Activated naive CD4-positive, alpha-beta T cell treated with anti-CD3 and anti-CD28 coated beads, Interleukin-2, amount 50 U/mL, for 72 hours (primary cell): ENCODE measurements at regions not wholly inside any gene's neighbourhood (a gene's known extent, or its start where the extent isn't known, plus 50 kb on each side); places are given as distances from the start of the nearest gene placed in this dataset.
"Not testable (repeated sequence)": the region's sequence is repeated elsewhere in the genome, so short reads cannot be mapped to it uniquely, and the experiment has no call there.

Experiments
- ATAC-seq, 2 donors: fragments of 150-1000 bp; cut with Tn5 transposase; 2 replicates each; pipeline ENCODE4 v1.10.0; 2021; ENCODE audit warnings: mild to moderate bottlenecking in 2 of 2, moderate library complexity in 2 of 2
- DNase-seq, 2 donors: peaks; one replicate each; pipeline ENCODE4 v3.0.0; 2021 to 2022; ENCODE audit warnings: low spot score in 2 of 2
- H3K27ac Mint-ChIP-seq, 2 donors: one replicate each; pipeline ENCODE4 v1.8.0; 2022; ENCODE audit warnings: mild to moderate bottlenecking in 2 of 2, mixed read lengths in 2 of 2
- H3K36me3 Mint-ChIP-seq, 2 donors: one replicate each; pipeline ENCODE4 v1.8.0; 2022; ENCODE audit warnings: mixed read lengths in 2 of 2
- H3K9me3 Mint-ChIP-seq, 2 donors: one replicate each; pipeline ENCODE4 v1.8.0; 2022; ENCODE audit warnings: mixed read lengths in 2 of 2

DNA sequence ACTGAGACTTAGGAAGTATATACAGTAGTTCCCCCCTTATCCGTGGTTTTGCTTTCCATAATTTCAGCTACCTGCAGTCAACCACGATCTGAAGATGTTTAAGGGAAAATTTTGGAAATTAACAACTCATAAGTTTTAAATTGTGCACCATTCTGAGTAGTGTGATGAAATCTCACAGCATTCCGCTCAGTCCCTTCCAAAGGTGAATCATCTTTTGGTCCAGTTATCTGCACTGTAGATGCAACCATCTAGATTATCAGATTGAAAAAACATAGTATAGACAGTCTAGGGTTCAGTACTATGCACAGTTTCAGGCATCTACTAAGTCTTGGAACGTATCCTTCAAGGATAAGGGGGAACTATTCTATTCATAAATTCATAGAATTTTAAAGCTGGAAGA, 109.0 kb downstream of the ANXA3 start:
- Mint-ChIP-seq H3K27ac (no peak overlapping the region), H3K36me3 (no peaks in the 10 kb centered on the region), H3K9me3 (peaks cover 0 to 4% of the 10 kb centered on the region in 2 donors)
- DNase-seq (no peak), ATAC-seq (no peak)

DNA sequence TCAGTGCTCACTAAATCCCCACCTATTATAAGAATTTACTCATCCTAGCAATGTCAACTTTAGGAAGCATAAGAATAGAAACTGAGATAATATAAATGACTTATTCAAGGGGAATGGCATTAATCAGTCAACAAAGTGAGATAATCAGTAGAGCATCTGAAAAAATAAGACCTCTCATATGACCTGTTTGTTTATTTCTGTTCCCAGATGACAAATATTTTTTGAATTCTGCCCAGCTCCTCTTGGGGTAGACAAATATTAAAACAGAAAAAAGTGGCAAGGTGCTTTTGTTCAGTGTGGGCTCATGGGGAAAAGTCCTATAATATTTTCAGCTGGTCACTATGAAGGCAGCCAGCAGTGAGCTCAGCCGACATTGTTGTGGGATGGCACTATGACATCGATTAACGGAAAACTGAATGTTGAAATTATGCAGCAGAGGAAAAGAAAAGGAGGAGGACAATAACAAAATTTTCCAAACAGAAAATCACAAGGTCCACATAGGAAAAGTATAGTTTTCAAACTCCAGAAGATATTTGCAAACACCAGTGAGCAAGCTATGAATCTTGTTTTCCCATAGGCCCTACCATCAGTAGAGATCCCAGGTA, 109.6 kb downstream of the ANXA3 start:
- Mint-ChIP-seq H3K27ac (no peak overlapping the region), H3K36me3 (no peaks in the 10 kb centered on the region), H3K9me3 (peaks cover 0 to 4% of the 10 kb centered on the region in 2 donors)
- DNase-seq = no peak
- ATAC-seq = no peak

DNA sequence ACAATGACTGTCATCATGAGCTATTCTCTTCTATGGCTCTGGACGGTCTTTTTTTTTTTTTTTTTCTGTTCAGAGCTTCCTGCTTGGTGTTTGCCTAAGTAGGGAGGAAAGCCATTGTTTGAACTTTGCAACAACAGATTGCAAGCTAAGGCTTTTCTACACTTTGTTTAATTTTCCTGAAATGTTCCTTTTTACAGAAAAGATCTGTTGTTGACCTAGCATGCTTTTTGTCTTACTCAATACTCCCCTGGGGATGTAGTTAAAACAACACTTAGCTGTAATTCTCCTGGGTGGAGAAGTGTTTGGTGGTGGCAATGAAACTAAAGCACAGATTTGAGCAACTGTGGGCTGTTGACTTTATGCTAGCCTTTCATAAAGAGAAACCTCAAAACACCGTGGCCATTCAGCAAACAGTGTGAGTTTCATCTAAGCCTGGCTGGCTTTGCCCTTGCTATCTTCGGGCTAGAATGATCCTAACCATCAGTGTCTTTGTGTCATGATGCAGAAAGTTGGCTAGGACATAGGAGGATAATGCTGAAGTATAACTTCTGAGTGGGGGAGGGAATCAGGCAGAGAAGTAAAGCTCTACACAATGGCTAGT, 110.5 kb downstream of the ANXA3 start:
- H3K36me3 Mint-ChIP-seq = no peaks in the 10 kb centered on the region
- H3K27ac Mint-ChIP-seq = no peak overlapping the region
- DNase-seq (no peak), ATAC-seq (peak in 1 of 2 donors; percentile 46)
- peaks cover 0 to 4% of the 10 kb centered on the region in 2 donors for H3K9me3 Mint-ChIP-seq

DNA sequence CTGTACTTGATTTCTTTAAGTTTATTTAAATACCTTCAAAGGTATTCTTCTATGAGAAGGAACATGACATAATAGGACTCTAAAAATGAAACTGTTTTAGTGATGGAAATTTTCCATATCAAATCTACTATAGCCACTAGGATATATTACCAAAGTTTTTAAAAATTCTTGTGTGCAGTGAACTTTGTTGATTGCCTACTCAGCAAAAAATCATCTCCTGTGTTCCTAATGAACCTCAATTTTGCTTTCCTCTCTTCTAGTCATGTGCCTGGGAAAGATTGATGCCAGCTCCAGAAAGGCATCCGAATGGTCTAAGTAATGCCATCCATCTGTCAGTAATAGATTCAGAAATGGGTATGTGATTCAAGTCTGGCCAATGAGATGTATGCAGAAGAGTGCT, 111.1 kb downstream of the ANXA3 start:
- ATAC-seq (no peak), DNase-seq (no peak)
- Mint-ChIP-seq H3K36me3 (no peaks in the 10 kb centered on the region), H3K27ac (no peak overlapping the region), H3K9me3 (peaks cover 0 to 4% of the 10 kb centered on the region in 2 donors)

DNA sequence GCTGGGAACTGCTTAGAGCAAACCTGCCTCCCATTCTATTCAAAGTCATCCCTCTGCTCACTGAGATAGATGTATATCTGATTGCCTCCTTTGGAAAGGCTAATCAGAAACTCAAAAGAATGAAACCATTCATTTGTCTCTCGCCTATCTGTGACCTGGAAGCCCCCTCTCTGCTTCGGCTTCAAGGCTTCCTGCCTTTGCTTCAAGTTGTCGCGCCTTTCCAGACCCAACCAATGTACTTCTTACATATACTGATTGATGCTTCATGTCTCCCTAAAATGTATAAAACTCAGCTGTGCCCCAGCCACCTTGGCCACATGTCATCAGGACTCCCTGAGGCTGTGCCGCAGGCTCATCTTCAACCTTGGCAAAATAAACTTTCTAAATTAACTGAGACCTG, 111.9 kb upstream of the BMP2K start:
- H3K36me3 Mint-ChIP-seq, DNase-seq, ATAC-seq, H3K27ac Mint-ChIP-seq, H3K9me3 Mint-ChIP-seq: not testable (repeated sequence)

DNA sequence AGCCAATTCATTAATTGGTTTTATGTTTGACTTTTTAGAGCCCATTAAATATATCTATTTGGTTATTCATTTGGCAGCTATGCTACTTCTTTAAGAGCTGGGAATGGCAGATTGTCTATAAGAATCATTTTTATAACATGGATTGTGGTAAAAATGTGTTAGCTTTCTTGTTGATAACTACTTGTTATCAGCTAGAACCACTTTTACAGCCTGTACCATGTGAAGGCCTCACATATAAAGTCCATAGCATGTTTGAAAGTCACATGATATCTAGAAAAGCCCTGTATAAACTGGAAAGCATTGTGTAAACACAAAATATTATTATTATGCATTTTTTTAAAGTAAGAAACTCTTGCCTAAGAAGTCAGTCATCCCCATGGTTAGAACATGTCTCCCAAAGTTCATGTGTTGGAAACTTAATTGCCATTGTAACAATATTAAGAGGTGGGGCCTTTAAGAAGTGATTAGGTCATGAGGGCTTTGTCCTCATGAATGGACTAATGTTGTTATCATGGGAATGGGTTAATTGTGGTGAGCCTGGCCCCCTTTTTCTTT, 110.9 kb upstream of the BMP2K start:
- DNase-seq (no peak), ATAC-seq (no peak)
- Mint-ChIP-seq H3K9me3 (peaks cover 3 to 4% of the 10 kb centered on the region in 2 donors), H3K36me3 (no peaks in the 10 kb centered on the region), H3K27ac (peak overlapping the region in 1 of 2 donors; percentile 15)

DNA sequence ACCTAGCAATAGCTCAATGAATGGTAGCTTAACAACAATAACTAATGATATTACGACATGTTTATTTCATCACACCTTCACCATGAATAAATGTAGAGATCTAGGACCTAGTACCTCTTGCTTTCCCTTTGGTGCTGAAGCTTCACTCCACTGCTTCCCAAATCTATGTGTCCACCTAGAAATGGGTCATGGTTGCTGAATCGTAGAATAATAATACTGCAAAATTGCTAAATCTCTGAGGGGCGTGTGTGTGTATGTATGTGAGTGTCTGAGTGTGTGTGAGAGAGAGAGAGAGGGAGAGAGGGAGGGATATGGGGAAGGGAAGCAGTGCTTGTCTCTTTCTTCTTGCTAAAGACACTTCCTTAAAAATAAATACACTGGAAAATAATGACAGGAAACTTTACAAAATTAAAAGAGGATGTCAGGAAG, 109.3 kb upstream of the BMP2K start:
- Mint-ChIP-seq H3K9me3 (peaks cover 3 to 4% of the 10 kb centered on the region in 2 donors), H3K36me3 (no peaks in the 10 kb centered on the region), H3K27ac (no peak overlapping the region)
- DNase-seq (no peak), ATAC-seq (no peak)

DNA sequence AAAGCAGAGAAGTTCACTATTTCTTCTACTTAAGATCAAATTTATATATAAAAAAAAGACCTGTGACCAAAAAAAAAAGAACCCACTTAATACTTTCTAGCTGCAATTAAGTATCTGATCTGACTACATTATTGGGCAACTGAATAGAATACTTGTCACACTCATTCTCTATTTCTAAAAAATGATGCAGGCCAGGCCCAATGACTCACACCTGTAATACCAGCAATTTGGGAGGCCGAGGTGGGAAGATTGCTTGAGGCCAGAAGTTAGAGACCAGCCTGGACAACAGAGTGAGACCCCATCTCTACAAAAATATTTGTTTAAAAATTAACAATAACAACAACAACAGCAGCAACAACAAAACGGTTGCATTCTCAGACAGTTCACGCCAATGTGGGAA, 108.8 kb upstream of the BMP2K start:
- peak overlapping the region in 1 of 2 donors; percentile 85 for H3K27ac Mint-ChIP-seq
- H3K9me3 Mint-ChIP-seq = peaks cover 3 to 4% of the 10 kb centered on the region in 2 donors
- DNase-seq (no peak), ATAC-seq (peak; percentile 37 to 58)
- H3K36me3 Mint-ChIP-seq = no peaks in the 10 kb centered on the region

DNA sequence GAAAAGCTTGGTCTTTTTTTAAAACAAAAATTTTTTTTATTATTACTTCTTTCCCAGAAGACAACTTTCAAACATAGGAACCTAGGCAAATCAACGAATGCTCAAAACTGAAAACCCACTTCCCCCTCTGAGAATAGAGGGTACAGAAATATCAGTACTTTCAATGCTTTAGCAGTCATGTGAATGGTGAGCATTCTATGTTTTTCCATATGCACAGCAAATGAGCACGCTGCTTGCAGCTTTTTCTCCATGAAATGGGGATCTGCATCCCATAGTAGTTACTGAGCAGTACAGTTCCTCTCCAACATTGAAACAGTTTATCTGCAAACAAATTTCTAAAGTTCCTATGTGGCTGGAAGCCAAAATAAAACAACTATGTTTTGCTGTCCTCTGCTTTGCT, 108.4 kb upstream of the BMP2K start:
- Mint-ChIP-seq H3K27ac (no peak overlapping the region), H3K9me3 (peaks cover 3 to 4% of the 10 kb centered on the region in 2 donors), H3K36me3 (no peaks in the 10 kb centered on the region)
- DNase-seq (no peak), ATAC-seq (peak; percentile 29 to 86)

DNA sequence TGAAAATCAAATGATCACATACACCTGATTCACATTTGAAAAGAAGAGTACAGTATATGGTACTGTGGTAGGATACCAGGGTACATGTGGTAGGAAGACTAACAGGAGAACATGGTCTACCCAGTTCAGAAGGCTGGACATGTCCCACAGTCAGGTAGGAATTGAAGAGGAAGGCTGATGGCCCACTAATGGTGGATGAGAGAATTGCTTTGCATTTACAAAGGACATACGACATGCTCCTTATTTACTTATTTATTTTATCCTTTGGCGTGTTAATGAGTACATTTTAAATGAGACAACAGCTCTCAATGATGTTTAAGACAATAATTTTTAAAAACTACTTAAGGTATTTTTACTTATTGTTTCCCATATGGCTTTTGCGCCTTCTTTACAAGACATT, 106.7 kb upstream of the BMP2K start:
- Mint-ChIP-seq H3K36me3 (no peaks in the 10 kb centered on the region), H3K9me3 (peaks cover 0 to 3% of the 10 kb centered on the region in 2 donors), H3K27ac (no peak overlapping the region)
- DNase-seq (no peak), ATAC-seq (no peak)

DNA sequence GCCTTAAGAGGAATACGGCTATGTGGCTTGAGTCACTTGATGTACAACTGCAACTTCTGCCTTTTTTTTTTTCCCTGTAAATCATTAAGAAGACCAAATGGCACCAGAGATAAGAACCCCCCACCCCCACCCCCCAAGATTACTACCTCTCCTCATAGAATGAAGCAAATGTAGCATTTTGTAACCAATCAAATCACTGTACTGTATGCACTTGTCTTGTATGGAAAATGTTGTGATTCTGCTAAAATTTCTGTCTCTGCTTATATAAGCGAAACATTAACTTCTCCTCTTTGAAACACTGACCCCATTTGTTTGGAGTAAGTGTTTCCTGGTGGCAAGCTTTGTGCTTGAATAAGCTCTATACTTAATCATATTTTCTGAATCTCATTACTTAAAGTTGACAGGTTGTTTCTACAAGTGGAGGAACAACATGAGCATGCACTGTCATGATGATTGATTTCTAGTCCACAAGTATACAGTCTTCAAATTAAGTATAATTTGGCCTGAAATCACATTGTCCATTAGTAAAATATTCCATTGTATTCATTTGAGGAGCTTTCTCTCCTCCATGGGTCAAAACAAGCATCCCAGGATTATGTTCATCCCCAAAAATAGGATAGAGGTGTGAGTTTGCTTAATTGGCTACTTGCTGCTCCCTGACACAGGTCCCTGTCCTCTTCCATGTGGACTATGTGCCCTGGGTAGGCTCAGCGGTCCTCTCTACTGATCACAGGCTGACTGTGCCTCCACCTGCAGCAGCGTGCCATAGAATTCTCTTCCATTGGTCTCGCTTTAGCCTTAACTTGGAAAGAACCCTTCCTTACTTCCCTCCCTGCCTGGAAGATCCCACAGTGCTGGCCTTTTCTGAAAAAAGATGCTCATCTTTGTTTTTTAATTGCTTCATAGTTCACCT, 104.0 kb upstream of the BMP2K start:
- H3K27ac Mint-ChIP-seq = no peak overlapping the region
- peaks cover 5 to 7% of the 10 kb centered on the region in 2 donors for H3K9me3 Mint-ChIP-seq
- peaks cover 0 to 7% of the 10 kb centered on the region in 2 donors for H3K36me3 Mint-ChIP-seq
- DNase-seq = no peak
- no peak for ATAC-seq

DNA sequence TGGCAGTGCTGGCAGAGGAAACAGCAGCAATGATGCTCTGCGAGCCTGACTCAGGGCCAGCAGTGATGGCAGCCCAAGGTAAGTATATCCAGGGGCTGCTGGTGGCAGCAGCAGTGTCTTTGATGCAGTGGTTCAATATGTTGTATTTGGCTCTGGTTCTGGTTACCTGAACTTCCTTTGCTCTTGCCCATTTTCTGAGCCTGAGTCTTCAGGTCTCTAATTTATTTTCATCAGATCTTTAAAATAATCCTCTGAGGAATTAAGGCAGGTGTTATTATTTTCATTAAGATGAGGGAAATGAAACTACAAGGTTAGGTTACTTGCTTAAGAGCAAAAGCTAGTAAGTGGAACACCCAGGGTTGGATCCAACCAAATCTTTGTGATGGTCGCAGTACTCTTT, 102.8 kb upstream of the BMP2K start:
- Mint-ChIP-seq H3K9me3 (peaks cover 5 to 7% of the 10 kb centered on the region in 2 donors), H3K27ac (no peak overlapping the region)
- ATAC-seq = no peak

DNA sequence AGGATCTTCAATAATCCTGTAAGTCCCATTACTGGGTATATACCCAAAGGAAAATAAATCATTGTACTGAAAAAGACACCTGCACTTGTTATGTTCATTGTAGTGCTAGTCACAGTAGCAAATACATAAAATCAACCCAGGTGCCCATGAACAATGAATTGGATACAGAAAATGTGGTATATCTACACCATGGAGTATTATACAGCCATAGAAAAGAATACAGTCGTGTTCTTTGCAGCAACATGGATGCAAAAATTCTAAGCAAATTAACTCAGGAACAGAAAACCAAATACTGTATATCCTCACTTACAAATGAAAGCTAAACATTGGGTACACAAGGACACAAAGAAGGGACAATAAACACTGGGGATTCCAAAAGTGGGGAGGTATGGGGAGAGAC, 100.8 kb upstream of the BMP2K start:
- ATAC-seq (no peak), DNase-seq (no peak)
- H3K9me3 Mint-ChIP-seq = peaks cover 4 to 5% of the 10 kb centered on the region in 2 donors

More for the DNA sequence above, 102.8 kb upstream of the BMP2K start:
- DNase-seq = no peak
- peaks cover 0 to 7% of the 10 kb centered on the region in 2 donors for H3K36me3 Mint-ChIP-seq

DNA sequence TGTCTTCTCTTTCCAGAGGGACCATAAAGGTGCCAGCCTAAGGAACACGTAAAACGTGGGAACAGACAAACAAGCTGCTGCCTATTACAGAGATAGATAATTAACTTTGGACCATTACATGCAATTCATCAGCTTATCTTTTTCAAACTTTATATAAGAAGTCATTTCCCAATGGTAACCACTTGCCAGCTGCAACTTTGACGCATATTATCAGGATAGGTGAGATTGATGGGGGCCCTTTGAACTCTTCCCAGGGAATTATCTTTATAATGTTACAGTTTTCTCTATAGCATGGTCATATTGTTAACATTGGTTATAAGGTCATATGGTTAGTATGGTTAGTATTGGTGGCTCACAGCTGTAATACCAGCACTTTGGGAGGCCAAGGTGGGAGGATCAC, 94.1 kb upstream of the BMP2K start:
- H3K36me3 Mint-ChIP-seq = no peaks in the 10 kb centered on the region
- H3K27ac Mint-ChIP-seq = no peak overlapping the region
- H3K9me3 Mint-ChIP-seq = no peaks in the 10 kb centered on the region
- ATAC-seq (no peak), DNase-seq (no peak)

More for the DNA sequence above, 100.8 kb upstream of the BMP2K start:
- no peak overlapping the region for H3K27ac Mint-ChIP-seq
- peaks cover 0 to 7% of the 10 kb centered on the region in 2 donors for H3K36me3 Mint-ChIP-seq

DNA sequence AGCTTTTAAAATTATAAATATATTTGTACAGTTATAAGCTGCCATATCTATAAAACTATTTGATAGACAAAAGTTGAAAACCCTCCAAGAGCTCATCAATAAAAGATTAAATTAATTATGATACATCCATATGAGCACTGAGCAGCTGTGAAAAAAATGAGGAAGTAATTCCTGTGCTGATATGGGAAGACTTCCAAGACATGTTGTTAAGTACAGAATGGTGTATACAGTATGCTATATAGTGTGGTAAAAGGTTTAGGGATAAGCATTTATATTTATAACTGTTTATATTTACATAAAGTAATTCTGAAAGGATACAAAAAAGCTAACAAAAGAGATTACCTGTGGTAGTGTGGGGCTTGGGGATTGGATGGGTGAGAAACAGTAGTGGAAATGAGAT, 92.8 kb upstream of the BMP2K start:
- no peaks in the 10 kb centered on the region for H3K9me3 Mint-ChIP-seq
- H3K36me3 Mint-ChIP-seq = no peaks in the 10 kb centered on the region
- ATAC-seq (no peak), DNase-seq (no peak)
- no peak overlapping the region for H3K27ac Mint-ChIP-seq

DNA sequence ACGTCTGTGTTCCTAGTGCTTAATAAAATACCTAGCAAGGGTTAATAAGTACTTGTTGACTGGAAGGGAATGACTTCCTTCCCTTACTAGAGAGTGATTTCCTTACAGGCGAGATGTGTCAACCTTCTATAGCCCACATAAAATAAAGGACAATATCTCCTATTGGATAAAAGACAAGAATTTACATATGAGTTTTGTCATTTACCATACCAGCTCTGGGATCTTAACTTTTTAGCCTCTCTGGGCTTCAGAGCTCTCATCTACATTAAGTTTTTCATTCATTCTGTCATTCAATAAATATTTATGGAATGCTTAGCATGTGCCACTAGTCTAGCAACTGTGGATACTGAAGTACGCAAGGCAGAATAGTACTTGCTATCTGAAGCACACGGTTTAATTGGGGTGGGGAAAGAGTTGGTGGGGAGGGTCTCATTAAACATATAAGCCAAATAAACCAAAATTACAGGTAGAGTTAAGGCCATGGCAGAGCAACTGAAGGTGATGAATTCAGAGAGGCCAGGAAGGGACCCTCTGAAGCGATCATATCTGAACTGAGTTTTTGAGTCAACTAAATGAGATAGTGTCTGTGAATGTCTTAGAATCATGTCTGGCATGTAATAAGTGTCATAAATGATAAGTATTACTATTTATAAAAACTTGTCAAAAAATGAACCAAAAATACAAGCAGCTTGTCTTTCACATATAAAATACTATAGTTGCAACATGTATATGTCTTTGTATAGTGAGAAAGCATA, 91.6 kb upstream of the BMP2K start:
- Mint-ChIP-seq H3K27ac (no peak overlapping the region), H3K36me3 (no peaks in the 10 kb centered on the region), H3K9me3 (no peaks in the 10 kb centered on the region)
- no peak for ATAC-seq
- DNase-seq = no peak
